ENCODE measurements at regions not wholly inside any gene's neighbourhood (a gene's known extent, or its start where the extent isn't known, plus 50 kb on each side); places are given as distances from the start of the nearest gene placed in this dataset.

DNA sequence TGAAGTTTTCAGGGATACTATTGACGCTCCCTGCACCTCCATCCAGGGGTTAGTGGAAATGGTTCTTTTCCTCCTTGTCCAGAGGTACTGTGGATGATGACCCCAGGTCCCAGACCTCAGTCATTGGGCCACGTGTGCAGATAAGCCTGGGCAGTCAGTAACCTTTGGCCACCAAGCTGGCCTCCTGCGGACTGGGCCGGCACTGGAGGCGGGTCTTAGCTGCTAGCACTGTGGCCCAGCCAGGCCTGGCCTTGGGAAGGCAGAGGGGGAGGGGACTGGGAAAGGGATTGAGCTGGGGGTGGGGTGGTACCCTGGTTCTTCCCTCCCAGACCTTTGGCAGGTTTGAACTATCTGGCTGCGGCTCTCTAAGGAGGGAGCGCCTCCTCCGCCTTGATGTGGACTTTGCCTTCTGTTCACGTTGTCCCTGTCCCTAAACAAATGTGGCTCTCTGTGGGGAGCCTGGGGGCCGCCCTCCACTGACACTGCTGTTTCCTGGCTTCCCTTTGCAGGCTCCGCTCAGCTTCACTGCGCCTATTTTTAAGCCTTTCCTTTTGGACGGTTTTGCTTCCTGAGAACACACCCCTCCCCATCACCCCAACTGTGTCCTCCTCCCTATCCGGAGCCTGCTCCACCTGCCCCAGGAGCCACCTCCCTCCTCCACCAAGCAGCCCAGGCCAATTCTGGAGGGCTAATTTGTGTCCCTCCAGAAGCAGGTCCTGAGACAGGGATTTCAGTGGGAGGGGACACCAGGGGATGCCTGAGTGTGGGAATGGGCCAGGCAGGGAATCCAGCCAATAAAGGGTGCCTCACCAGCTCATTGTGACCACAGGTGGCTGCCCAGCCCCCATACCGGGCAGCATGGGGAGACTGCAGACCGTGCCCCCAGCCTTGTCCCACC is 251.9 kb downstream of the SEC14L1 start (continued):
- no peak for TF ChIP-seq CTBP1 (IDR thresholded peaks at IDR 0.05; ENCODE audit: borderline replicate concordance)
- no peak for TF ChIP-seq ZSCAN32 (CRISPR knock-in tag; IDR thresholded peaks at IDR 0.05)
- TF ChIP-seq ESRRB (CRISPR knock-in tag; IDR thresholded peaks at IDR 0.05; ENCODE audit: borderline replicate concordance), result no peak
- peak; percentile 34 for TF ChIP-seq NFYB (IDR thresholded peaks at IDR 0.05; ENCODE audit: extremely low read depth, insufficient read length)
- 0 out of 2 replicates have a peak, but pooled peaks have one; percentile 18 for TF ChIP-seq CREM (IDR thresholded peaks at IDR 0.05; ENCODE audit: low read depth)
- TF ChIP-seq ZNF311 (CRISPR knock-in tag; IDR thresholded peaks at IDR 0.05), result no peak
- TF ChIP-seq, protein P1, sequence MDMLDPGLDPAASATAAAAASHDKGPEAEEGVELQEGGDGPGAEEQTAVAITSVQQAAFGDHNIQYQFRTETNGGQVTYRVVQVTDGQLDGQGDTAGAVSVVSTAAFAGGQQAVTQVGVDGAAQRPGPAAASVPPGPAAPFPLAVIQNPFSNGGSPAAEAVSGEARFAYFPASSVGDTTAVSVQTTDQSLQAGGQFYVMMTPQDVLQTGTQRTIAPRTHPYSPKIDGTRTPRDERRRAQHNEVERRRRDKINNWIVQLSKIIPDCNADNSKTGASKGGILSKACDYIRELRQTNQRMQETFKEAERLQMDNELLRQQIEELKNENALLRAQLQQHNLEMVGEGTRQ (CRISPR knock-in tag; IDR thresholded peaks at IDR 0.05), result peak; percentile 64
- TF ChIP-seq GATAD2A (IDR thresholded peaks at IDR 0.05), result no peak
- TF ChIP-seq RFX1 (IDR thresholded peaks at IDR 0.05), result no peak

DNA sequence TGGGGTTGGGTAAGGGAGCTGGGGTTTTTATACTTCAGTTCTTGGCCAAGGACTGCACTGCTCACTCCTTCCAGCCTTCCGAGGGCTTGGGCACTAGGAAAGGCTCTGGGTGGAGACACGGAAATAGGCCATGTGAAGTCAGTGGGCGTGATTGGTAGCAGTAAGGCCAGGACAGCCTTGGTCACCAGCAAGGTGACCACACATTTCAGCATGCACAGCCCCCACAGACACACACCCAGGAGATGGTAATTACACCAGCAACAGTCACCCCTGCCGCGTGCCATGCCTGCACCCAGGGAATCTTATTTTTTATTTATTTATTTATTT is 252.5 kb downstream of the SEC14L1 start:
- H3K27me3 ChIP-seq (ENCODE audit: control insufficient read depth in 2 of 2, insufficient read depth in 2 of 2, low read length in 2 of 2), result no peaks in the 10 kb centered on the region
- intact Hi-C loops (cut with micrococcal nuclease), result no loop called here
- ChIA-PET CTCF (ENCODE audit: low intra/inter-chr PET ratio) (no interaction called here), POLR2A (no interaction called here)
- 94% methylated on average over 5 of the region's 5 CpGs for WGBS (ENCODE audit: insufficient coverage, low coverage, missing lambda C conversion rate)
- H3K9me3 ChIP-seq (replicated peaks; ENCODE audit: control insufficient read depth, insufficient read depth, low read depth, low read length), result no peaks in the 10 kb centered on the region
- TF ChIP-seq ETS2 (tag; IDR thresholded peaks at IDR 0.05; ENCODE audit: borderline replicate concordance, poor library complexity, severe bottlenecking), result no peak
- no peaks in the 10 kb centered on the region; the same call in 2 of the 3 replicates for H3K36me3 ChIP-seq (ENCODE audit: control insufficient read depth, insufficient read depth, low read length)
- FAIRE-seq (no peak), DNase-seq (ENCODE audit: extremely low read depth in 1 of 4, low spot score in 3 of 4) (no peak), ATAC-seq (no peak)
- H3K79me2 ChIP-seq (ENCODE audit: control insufficient read depth, insufficient read depth, low read length), result peaks cover 72% of the 10 kb centered on the region
- H3K4me3 ChIP-seq, result no peak overlapping the region
- H3K9ac ChIP-seq (ENCODE audit: insufficient read depth in 1 of 2, low read depth in 2 of 2, low read length in 2 of 2), result 0 out of 4 replicates have a peak overlapping the region, but pooled peaks of 1 of the 2 experiments have one; percentile 50
- H3K9me1 ChIP-seq (ENCODE audit: control insufficient read depth, insufficient read depth, low read length), result peaks cover 9% of the 10 kb centered on the region
- in situ Hi-C loops (cut with MboI), result no loop called here
- H2AFZ ChIP-seq (ENCODE audit: low read depth, low read length), result no peak overlapping the region
- H3K4me2 ChIP-seq (ENCODE audit: insufficient read depth, low read length), result no peak overlapping the region
- H3K27ac ChIP-seq (ENCODE audit: extremely low read depth, low read depth, low read length), result no peak overlapping the region
- BruUV-seq (replicated peaks), result no TSS peak
- H3K4me1 ChIP-seq (replicated peaks in 1 of 2; ENCODE audit: control insufficient read depth in 2 of 2, insufficient read depth in 2 of 2, low read length in 2 of 2), result peaks cover 36 to 45% of the 10 kb centered on the region in 2 experiments
- H4K20me1 ChIP-seq (replicated peaks; ENCODE audit: control insufficient read depth, insufficient read depth, low read length), result peaks cover 42% of the 10 kb centered on the region
